MM.1S (cell line): ENCODE measurements at regions not wholly inside any gene's neighbourhood (a gene's known extent, or its start where the extent isn't known, plus 50 kb on each side); places are given as distances from the start of the nearest gene placed in this dataset.

Source experiments
- DNase-seq: peaks from one replicate; pipeline ENCODE4 v3.0.0-alpha.2; 2015
- H2AFZ ChIP-seq: fragments of 300-600 bp; sonication (generic); 2 replicates; pipeline ENCODE4 v1.6.0; 2016; ENCODE audit warnings: antibody characterized with exemption, low read length
- H3F3A ChIP-seq: fragments of 300-600 bp; sonication (generic); 2 replicates; pipeline ENCODE4 v1.6.1; 2016; ENCODE audit warnings: mild to moderate bottlenecking, antibody characterized with exemption, low read length, moderate library complexity, mixed read lengths; ENCODE audit not compliant: insufficient read depth
- H3K27ac ChIP-seq: fragments of 300-600 bp; sonication (generic); 2 replicates; pipeline ENCODE4 v1.5.1; 2016; ENCODE audit warnings: mild to moderate bottlenecking, low read length
- H3K27me3 ChIP-seq: fragments of 300-600 bp; sonication (generic); replicated peaks from 2 replicates; pipeline ENCODE4 v1.6.0; 2016; ENCODE audit warnings: low read length; ENCODE audit not compliant: insufficient read depth
- H3K36me3 ChIP-seq: fragments of 300-600 bp; sonication (generic); replicated peaks from 2 replicates; pipeline ENCODE4 v1.6.1; 2016; ENCODE audit warnings: mild to moderate bottlenecking, low read length, mixed read lengths; ENCODE audit not compliant: insufficient read depth
- H3K4me1 ChIP-seq: fragments of 300-600 bp; sonication (generic); 2 replicates; pipeline ENCODE4 v1.6.1; 2016; ENCODE audit warnings: low read length, mixed read lengths
- H3K4me2 ChIP-seq: fragments of 300-600 bp; sonication (generic); 2 replicates; pipeline ENCODE4 v1.6.0; 2016; ENCODE audit warnings: low read depth, low read length
- H3K4me3 ChIP-seq: fragments of 300-600 bp; sonication (generic); 2 replicates; pipeline ENCODE4 v1.5.1; 2016; ENCODE audit warnings: low read length, mixed read lengths
- H3K79me2 ChIP-seq: fragments of 300-600 bp; sonication (generic); 2 replicates; pipeline ENCODE4 v1.6.1; 2016; ENCODE audit warnings: mixed run types, low read length, mixed read lengths
- H3K9ac ChIP-seq: fragments of 300-600 bp; sonication (generic); 2 replicates; pipeline ENCODE4 v1.6.1; 2016; ENCODE audit warnings: low read length, mixed read lengths
- H3K9me2 ChIP-seq: fragments of 300-600 bp; sonication (generic); replicated peaks from 2 replicates; pipeline ENCODE4 v1.6.1; 2016; ENCODE audit warnings: mild to moderate bottlenecking, low read length, mixed read lengths; ENCODE audit not compliant: insufficient read depth
- H3K9me3 ChIP-seq: fragments of 300-600 bp; sonication (generic); replicated peaks from 2 replicates; pipeline ENCODE4 v1.6.1; 2016; ENCODE audit warnings: mild to moderate bottlenecking, low read length, mixed read lengths; ENCODE audit not compliant: insufficient read depth
- H4K20me1 ChIP-seq: fragments of 300-600 bp; sonication (generic); 2 replicates; pipeline ENCODE4 v1.6.1; 2016; ENCODE audit warnings: mild to moderate bottlenecking, low read length, moderate library complexity, mixed read lengths; ENCODE audit not compliant: insufficient read depth
- EZH2 ChIP-seq: fragments of 300-600 bp; sonication (generic); optimal IDR thresholded peaks from 2 replicates; pipeline ENCODE3; 2017; ENCODE audit warnings: low read depth, mild to moderate bottlenecking, antibody characterized with exemption, low read length, mixed read lengths
- EZH2phosphoT487 ChIP-seq: fragments of 300-600 bp; sonication (generic); IDR thresholded peaks from 2 replicates; pipeline ENCODE4 v1.6.1; 2018; ENCODE audit warnings: antibody characterized with exemption, low read length
- TF ChIP-seq, protein P1 (sequence below): fragments of 300-600 bp; sonication (generic); IDR thresholded peaks from 2 replicates; pipeline ENCODE4 v1.5.1; 2016; ENCODE audit warnings: antibody characterized with exemption, low read length, mixed read lengths

DNA sequence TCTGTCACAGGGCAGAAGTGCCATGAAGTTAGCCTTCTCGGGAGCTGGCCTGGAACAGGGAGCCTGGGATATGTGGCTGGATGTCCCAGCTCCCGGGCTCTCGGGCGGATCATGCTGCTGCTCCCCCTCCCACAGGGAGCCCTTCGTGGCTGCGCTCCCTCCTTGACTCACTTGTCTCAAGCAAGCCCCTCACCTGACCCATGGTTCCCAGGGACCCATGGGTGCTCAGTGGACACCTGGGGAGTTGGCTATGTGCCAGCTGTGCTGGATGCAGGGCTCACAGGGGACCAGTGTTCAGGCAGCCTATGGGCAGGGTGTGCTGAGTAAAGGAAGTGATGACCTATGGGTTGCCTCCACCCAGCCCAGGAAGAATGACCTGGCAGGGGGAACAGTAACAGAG, 213.1 kb upstream of the SGCG start:
- no peaks in the 10 kb centered on the region for H3K27me3 ChIP-seq

DNA sequence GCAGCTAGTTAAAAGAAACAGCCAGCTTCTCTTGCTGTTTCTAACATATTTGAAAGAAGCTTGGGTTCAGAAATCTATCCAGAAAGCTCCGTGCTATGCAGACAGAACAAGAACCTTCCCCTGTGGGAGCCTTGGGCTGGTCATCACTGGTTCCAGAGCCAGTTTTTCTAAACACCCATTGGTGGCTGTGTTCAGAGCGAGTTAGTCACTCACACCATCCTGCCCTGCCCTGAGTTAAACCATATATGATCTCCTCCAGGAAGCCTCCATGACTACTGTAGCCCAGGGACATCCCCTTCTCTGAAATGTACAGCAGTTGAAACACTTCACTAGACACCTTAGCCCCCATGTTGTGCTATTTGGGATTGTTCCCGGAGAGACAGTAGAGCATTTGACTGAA, 200.8 kb upstream of the SGCG start:
- H2AFZ ChIP-seq, result no peak overlapping the region
- H3F3A ChIP-seq, result no peaks in the 10 kb centered on the region
- H3K79me2 ChIP-seq, result no peaks in the 10 kb centered on the region
- H3K4me2 ChIP-seq, result no peak overlapping the region
- no peak overlapping the region for H3K27ac ChIP-seq
- no peaks in the 10 kb centered on the region for H3K9me2 ChIP-seq
- TF ChIP-seq EZH2phosphoT487, result no peak
- TF ChIP-seq, protein P1, sequence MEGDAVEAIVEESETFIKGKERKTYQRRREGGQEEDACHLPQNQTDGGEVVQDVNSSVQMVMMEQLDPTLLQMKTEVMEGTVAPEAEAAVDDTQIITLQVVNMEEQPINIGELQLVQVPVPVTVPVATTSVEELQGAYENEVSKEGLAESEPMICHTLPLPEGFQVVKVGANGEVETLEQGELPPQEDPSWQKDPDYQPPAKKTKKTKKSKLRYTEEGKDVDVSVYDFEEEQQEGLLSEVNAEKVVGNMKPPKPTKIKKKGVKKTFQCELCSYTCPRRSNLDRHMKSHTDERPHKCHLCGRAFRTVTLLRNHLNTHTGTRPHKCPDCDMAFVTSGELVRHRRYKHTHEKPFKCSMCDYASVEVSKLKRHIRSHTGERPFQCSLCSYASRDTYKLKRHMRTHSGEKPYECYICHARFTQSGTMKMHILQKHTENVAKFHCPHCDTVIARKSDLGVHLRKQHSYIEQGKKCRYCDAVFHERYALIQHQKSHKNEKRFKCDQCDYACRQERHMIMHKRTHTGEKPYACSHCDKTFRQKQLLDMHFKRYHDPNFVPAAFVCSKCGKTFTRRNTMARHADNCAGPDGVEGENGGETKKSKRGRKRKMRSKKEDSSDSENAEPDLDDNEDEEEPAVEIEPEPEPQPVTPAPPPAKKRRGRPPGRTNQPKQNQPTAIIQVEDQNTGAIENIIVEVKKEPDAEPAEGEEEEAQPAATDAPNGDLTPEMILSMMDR, result no peak
- TF ChIP-seq EZH2, result no peak
- no peaks in the 10 kb centered on the region for H3K9me3 ChIP-seq
- no peaks in the 10 kb centered on the region for H3K4me1 ChIP-seq
- no peaks in the 10 kb centered on the region for H4K20me1 ChIP-seq
- H3K36me3 ChIP-seq, result no peaks in the 10 kb centered on the region
- no peak overlapping the region for H3K4me3 ChIP-seq
- DNase-seq, result no peak
- H3K27me3 ChIP-seq, result no peaks in the 10 kb centered on the region
- no peak overlapping the region for H3K9ac ChIP-seq

More for the DNA sequence above, 213.1 kb upstream of the SGCG start:
- no peaks in the 10 kb centered on the region for H3K9me3 ChIP-seq
- no peaks in the 10 kb centered on the region for H3K9me2 ChIP-seq
- no peaks in the 10 kb centered on the region for H3K36me3 ChIP-seq
- no peaks in the 10 kb centered on the region for H4K20me1 ChIP-seq
- H3K4me2 ChIP-seq, result no peak overlapping the region
- H2AFZ ChIP-seq, result no peak overlapping the region
- DNase-seq, result no peak
- no peaks in the 10 kb centered on the region for H3F3A ChIP-seq
- no peaks in the 10 kb centered on the region for H3K4me1 ChIP-seq
- no peaks in the 10 kb centered on the region for H3K79me2 ChIP-seq
- TF ChIP-seq, protein P1, result no peak
- no peak overlapping the region for H3K9ac ChIP-seq
- H3K27ac ChIP-seq, result no peak overlapping the region
- no peak overlapping the region for H3K4me3 ChIP-seq

DNA sequence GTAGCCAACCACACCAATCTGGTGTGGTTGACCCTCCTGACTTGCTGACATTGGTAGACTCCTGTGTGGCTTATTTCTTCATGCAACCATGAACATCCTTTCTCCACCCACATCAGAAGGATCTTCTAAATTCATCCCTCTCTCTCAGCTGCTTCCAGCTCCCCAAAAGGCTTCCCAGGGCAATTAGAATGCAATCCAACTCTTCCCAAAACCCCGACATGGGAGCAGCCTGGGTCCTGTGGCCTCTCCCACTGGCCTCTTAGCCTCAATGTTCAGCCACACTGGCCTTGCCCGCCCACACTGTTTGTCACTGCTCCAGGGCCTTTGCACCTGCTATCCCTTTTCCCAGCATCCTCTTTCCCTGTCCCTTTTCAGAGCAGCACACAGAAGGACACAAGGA, 199.8 kb upstream of the SGCG start:
- no peak overlapping the region for H3K4me3 ChIP-seq
- no peaks in the 10 kb centered on the region for H3K79me2 ChIP-seq
- H3K27ac ChIP-seq, result no peak overlapping the region
- no peaks in the 10 kb centered on the region for H3K9me2 ChIP-seq
- no peak overlapping the region for H2AFZ ChIP-seq
- no peaks in the 10 kb centered on the region for H3K27me3 ChIP-seq
- no peaks in the 10 kb centered on the region for H3K36me3 ChIP-seq
- TF ChIP-seq, protein P1, result no peak
- no peak for TF ChIP-seq EZH2phosphoT487
- TF ChIP-seq EZH2, result no peak
- no peaks in the 10 kb centered on the region for H3K9me3 ChIP-seq
- no peak for DNase-seq
- H3K4me1 ChIP-seq, result no peaks in the 10 kb centered on the region
- H4K20me1 ChIP-seq, result no peaks in the 10 kb centered on the region
- H3K9ac ChIP-seq, result no peak overlapping the region
- H3K4me2 ChIP-seq, result no peak overlapping the region
- H3F3A ChIP-seq, result no peaks in the 10 kb centered on the region

DNA sequence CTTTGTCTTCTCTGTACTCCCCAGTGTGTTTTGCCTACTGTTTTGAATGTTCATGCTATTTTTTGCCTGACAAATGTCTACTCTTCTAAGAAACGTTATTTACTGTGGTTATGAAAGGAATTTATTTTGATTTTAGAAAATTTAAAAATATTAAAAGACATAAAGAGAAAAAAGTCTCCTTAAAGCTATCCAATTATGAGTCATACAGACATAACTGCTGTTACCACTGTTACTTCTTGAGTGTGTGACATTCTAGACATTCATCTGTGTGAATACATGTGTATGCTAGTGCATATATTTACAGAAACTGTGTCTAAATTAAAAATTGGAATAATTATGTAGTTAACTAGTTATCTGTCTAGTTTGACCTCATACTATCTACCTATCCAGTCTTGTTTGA, 187.6 kb upstream of the SGCG start:
- Histone ChIP-seq H3K27me3 (no peaks in the 10 kb centered on the region), H3K9ac (no peak overlapping the region), H3K4me2 (no peak overlapping the region), H3K9me2 (no peaks in the 10 kb centered on the region), H3K4me3 (no peak overlapping the region), H3K36me3 (no peaks in the 10 kb centered on the region), H3K27ac (no peak overlapping the region), H2AFZ (no peak overlapping the region), H3K79me2 (no peaks in the 10 kb centered on the region), H3K4me1 (no peaks in the 10 kb centered on the region), H3F3A (no peaks in the 10 kb centered on the region), H4K20me1 (no peaks in the 10 kb centered on the region), H3K9me3 (no peaks in the 10 kb centered on the region)
- TF ChIP-seq EZH2phosphoT487 (no peak), EZH2 (no peak)
- TF ChIP-seq, protein P1, result no peak
- DNase-seq, result no peak
